LHCN-M2 (cell line): ENCODE measurements at regions not wholly inside any gene's neighbourhood (a gene's known extent, or its start where the extent isn't known, plus 50 kb on each side); places are given as distances from the start of the nearest gene placed in this dataset.
"Not testable (repeated sequence)": the region's sequence is repeated elsewhere in the genome, so short reads cannot be mapped to it uniquely, and the experiment has no call there.

ENCODE experiments used
- DNase-seq: peaks from one replicate; pipeline ENCODE4 v3.0.0-alpha.2; 2012; ENCODE audit warnings: low read depth

DNA sequence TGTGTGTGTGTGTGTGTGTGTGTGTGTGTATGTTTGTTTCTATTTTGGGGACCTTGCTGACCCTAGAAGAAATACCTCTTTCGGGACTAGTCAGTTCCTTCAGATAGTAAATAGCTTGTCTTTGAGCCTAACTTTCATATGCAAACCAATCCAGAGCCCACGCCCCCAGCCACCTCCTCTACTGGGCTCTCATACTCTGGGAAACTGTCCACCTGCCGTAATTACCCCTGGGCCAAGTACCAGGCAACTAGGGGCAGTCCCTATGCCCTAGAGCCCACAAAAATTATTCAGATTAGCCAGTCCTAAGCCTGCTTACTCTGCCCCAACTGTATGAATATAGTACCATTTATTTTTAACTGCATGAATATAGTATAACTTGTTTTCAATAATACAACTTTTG lies 970.4 kb downstream of the EPHA4 start:
- no peak for DNase-seq

GRCh38 chr2:220613004-220613403 lies 959.1 kb downstream of the EPHA4 start:
- not testable (repeated sequence) for DNase-seq

DNA sequence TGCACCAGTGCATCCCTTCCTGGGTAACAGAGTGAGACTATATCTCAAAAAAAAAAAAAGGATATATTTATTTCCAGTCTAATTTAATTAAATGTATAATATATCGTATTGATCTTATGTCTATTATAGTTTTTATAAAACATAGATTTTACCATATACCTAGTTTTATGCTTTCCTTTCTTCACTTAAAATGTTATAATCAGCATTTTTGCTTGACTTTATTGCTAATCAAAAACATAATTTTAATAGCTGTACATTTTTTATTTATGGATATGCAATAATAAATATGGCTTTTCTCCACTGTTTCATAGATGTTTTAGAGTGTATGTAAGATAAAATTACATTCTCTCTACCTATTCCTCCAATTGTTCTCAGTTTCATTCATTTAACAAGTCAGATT lies 958.0 kb downstream of the EPHA4 start:
- DNase-seq = no peak

DNA sequence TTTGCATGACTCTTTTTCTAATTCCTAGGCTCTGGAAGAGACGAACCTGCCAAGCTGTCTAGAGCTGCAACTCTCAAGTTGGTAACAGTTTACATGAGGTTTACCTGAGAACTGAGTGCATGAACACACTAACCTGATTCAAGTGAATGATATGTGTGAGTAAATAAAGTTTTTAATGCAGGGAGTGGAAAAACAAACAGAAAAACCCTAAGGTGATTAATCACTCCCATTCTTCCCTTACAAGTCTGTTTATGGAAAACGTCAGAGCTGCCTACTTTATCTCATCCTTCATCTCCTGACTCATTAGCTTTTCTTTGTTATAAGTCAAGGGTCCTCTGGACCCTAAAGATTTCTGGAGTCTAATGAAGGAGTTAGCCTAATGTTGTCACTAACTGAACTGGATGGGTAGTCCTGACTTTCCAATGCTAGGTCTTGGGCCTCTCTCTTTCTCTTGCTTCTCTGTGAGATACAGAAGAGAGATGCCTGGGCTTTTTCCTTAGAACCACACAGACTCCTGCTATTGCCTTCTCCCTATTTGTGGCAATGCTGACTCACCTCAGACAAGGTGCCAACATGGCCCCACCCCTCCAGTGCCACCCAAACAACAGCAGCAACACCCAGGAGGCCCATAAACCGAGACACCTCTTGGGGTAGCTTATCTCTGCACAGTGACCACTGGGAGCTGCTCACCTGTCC lies 952.4 kb downstream of the EPHA4 start:
- DNase-seq = no peak

GRCh38 chr2:220626603-220627002 lies 945.5 kb downstream of the EPHA4 start:
- no peak for DNase-seq

GRCh38 chr2:220628252-220628651 lies 943.9 kb downstream of the EPHA4 start:
- DNase-seq = no peak

DNA sequence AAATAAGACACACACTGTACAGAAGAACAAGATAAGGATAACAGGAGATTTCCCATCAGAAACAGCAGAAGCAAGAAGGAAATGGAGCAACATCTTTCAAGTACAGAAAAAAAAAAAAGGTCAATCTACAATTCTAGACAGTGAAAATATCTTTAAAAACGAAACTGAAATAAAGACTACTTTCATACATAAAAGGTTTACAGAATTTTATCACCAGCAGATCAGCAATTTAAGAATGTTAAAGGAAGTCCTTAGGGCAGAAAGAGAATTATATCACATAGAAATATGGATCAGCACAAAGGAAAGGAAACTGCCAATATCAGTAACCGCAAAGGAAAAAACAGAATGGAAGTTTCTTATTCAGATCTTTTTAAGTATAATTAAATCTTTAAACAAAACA lies 931.0 kb downstream of the EPHA4 start:
- DNase-seq = no peak

GRCh38 chr2:220646424-220646823 lies 925.7 kb downstream of the EPHA4 start:
- no peak for DNase-seq

DNA sequence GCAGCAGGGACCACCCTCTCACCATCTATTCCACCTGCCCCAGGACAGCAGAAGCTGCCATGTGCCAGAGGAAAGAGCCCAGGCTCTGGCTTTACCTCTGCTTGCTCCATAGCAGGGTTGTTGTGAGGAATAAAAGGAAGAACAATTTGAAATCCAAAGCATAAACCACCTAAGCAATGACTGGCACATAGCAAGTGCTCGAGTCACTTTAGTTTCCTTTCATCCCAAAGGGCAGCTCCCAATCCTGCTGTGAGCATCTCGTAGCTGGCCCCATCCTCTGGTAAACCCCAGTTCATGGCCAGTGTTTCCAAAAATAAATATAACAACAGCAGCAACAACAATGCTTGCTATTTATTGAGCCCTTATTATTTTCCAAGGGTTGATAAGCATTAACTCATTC lies 923.5 kb downstream of the EPHA4 start:
- DNase-seq = no peak

- no peak for DNase-seq
Observed at GRCh38 chr2:220653776-220654175, 918.3 kb downstream of the EPHA4 start.

- no peak for DNase-seq
Observed at GRCh38 chr2:220654322-220654721, 917.8 kb downstream of the EPHA4 start.

DNA sequence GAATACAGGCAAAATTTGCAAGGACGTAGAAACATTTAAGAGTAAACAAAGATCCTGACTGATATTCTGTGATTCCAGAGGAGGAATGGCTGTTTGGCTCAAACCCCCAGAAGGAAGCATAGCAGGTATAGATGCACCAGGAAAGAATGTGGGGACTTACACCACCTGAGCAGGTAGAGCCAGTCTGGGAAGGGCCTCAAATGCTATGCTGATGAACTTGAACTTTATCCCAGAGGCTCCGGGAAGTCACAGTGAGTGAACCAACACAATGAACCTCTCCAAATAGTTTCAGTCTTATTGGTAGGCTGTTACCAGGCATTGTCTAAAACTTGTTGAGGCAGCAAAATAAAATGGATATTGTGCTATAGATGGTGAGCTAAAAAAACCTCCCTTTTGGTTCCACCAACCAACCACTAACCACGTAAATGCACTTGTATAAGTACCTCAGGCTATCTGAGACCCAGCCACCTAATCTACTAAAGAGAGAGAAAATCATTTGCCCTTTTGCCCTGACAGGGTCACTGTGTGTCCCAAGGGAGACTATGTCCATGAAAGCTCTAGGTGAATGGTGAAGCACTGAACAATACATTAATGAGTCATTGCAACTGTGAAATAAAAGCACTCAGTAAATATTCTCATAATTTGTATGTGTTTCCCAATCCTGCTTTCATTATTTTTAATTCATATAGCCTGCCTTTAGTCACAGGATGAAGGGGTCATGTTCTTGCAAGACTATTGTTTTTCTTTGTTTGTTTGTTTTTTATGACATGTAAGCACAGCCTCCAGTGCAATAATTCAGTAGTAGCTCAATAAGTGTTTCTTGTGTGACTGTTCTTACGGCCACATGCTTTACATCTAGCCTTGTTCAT lies 911.6 kb downstream of the EPHA4 start:
- DNase-seq = no peak

GRCh38 chr2:220662431-220662830 lies 909.7 kb downstream of the EPHA4 start:
- DNase-seq = no peak

DNA sequence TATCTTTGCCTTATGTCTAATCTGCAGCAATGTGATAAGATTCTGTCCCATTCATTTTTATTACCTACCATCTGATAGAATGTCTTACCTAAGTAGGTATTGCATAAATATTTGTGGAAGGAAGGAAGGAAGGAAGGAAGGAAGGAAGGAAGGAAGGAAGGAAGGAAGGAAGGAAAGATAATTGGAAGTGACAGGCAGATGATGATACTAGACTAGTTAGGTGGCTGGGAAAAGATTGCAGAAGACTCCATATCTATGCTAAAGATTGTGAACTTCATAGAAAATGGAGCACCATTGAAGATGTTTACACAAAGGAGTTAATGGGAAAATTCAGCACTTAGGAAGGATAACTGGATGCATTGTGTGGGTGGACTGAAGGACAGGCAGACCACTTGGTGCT lies 909.0 kb downstream of the EPHA4 start:
- DNase-seq = no peak

GRCh38 chr2:220664272-220665107 lies 907.6 kb downstream of the EPHA4 start:
- DNase-seq = no peak

GRCh38 chr2:220665108-220665471 lies 907.0 kb downstream of the EPHA4 start:
- no peak for DNase-seq

DNA sequence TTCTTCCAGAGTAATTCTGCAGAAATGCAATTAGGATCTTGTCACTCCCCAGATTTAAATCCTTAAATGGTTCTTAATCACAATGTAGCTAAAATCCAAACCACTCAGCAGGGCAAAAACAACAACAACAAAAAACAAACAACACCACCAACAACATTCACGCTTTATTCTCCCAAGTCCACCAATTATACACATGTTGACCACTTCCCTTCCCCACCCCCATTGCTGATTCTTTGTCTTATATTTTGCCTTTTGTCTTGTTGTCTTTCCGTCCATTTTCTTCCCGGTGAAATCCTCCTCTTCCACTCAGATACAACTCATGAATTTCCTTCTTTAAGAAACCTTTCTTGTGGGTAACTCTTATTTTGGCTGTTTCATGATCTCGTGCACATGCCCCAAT lies 902.8 kb downstream of the EPHA4 start:
- DNase-seq = no peak

GRCh38 chr2:220670511-220670910 lies 901.6 kb downstream of the EPHA4 start:
- no peak for DNase-seq

- no peak for DNase-seq
Observed at GRCh38 chr2:220673151-220673874, 898.8 kb downstream of the EPHA4 start.

DNA sequence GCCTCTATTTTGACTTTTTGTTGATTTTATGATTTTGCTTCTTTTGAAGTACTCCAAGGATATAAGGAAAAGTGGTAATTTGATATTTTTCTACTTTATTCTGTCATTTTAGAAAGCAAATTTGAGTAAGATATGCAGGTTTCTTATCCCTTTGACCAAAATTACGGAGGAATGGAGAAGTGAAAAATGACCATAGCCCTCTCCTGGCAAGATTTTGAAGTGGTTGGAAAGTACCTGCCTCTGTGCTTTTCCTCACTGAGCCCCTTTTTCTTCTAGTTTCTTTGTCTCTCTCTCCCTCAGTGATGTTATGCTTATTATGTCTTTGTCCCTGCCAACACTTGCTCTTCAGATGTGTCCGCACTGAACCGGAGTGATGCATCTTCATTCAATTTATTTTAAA lies 898.1 kb downstream of the EPHA4 start:
- no peak for DNase-seq

- no peak for DNase-seq
Observed at GRCh38 chr2:220676695-220677094, 895.4 kb downstream of the EPHA4 start.

DNA sequence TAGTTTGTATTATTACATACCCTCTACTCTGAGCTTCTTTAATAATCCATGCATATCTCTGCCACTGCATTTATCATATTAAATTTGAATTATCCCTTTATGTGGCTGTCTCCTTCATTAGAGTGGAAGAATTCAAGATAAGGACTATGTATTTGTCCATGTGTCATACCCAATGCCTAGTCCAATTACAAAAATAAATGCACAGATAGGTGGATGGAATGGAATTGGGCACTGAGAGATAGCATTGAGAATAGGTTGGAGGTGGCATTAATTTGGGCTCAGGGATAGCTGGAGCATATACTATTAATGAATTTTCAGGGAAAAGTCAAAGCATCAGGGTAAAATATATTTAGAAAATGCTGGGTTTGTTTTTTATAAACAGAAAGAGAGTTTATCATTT lies 893.2 kb downstream of the EPHA4 start:
- no peak for DNase-seq
